ENCODE measurements at regions not wholly inside any gene's neighbourhood (a gene's known extent, or its start where the extent isn't known, plus 50 kb on each side); places are given as distances from the start of the nearest gene placed in this dataset.

DNA sequence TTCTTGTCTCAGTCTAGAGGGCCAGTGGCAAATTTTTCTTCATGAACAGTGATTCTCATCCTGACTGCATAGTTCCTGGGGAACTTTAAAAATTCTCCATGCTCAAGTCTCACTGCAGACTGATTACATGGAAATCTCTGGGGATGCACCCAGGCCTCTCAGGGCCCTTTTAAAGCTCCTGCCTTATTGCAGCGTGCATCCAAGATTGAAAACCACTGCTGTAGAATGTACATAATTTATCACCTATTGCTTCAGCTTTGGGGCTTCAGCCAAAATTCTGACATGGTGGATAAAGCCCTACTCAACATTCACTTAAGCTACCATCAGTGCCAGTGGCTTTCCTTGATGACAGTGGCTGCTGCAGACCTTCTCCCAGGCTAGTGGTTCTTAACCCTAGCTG is 143.8 kb downstream of the BTBD3 start:
- TF ChIP-seq, protein P1, sequence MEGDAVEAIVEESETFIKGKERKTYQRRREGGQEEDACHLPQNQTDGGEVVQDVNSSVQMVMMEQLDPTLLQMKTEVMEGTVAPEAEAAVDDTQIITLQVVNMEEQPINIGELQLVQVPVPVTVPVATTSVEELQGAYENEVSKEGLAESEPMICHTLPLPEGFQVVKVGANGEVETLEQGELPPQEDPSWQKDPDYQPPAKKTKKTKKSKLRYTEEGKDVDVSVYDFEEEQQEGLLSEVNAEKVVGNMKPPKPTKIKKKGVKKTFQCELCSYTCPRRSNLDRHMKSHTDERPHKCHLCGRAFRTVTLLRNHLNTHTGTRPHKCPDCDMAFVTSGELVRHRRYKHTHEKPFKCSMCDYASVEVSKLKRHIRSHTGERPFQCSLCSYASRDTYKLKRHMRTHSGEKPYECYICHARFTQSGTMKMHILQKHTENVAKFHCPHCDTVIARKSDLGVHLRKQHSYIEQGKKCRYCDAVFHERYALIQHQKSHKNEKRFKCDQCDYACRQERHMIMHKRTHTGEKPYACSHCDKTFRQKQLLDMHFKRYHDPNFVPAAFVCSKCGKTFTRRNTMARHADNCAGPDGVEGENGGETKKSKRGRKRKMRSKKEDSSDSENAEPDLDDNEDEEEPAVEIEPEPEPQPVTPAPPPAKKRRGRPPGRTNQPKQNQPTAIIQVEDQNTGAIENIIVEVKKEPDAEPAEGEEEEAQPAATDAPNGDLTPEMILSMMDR (IDR thresholded peaks at IDR 0.05) = no peak
- no peak for TF ChIP-seq POLR2A (IDR thresholded peaks at IDR 0.05)
